K562 (cell line): ENCODE measurements at regions not wholly inside any gene's neighbourhood (a gene's known extent, or its start where the extent isn't known, plus 50 kb on each side); places are given as distances from the start of the nearest gene placed in this dataset.

ENCODE experiments used
- ATAC-seq: fragments of 200-7000 bp; cut with Tn5 transposase; 3 replicates; pipeline ENCODE4 v1.9.1; 2020; ENCODE audit warnings: moderate library complexity
- BruUV-seq: library from RNA; stranded (reverse); fragments of 400-500 nt; replicated peaks from 2 replicates; lab custom pipeline; 2021; lab: Mats Ljungman, UMichigan
- CTCF ChIA-PET: fragments of 300-600 bp; formaldehyde crosslinking; extraction: SDS; loops from one replicate; lab custom pipeline; 2021; ENCODE audit warnings: low intra/inter-chr PET ratio; lab: Yijun Ruan, JAX
- POLR2A ChIA-PET: fragments of 300-600, 350-650 bp; sonication (Branson Sonifier 250); formaldehyde crosslinking; extraction: SDS; loops from one replicate; lab custom pipeline; 2021; ENCODE audit warnings: antibody characterized with exemption, inconsistent platforms; lab: Yijun Ruan, JAX
- DNase-seq, 4 experiments: peaks; one replicate each; pipeline versions ENCODE4 v3.0.0 to v3.0.0-alpha.2; 2011 to 2018; ENCODE audit warnings: low spot score in 3 of 4, mixed read lengths in 3 of 4; ENCODE audit errors: extremely low read depth in 1 of 4
- FAIRE-seq: peaks from 2 replicates; lab custom pipeline; 2011; peaks lifted over from hg19 to GRCh38; lab: Jason Lieb, UNC
- H2AFZ ChIP-seq: 2 replicates; pipeline ENCODE4 v1.6.0; 2011; ENCODE audit warnings: low read depth, low read length, control low read depth, inconsistent platforms
- H3K27ac ChIP-seq: fragments of 200-600 bp; 3 replicates; pipeline ENCODE4 v1.8.0; 2011; ENCODE audit warnings: low read depth, mild to moderate bottlenecking, control low read depth, inconsistent platforms, low read length, moderate library complexity, mixed read lengths; ENCODE audit errors: extremely low read depth
- H3K27me3 ChIP-seq, 2 experiments: fragments of 300-600 bp in 1 of 2; 2 replicates in 1 of 2; 3 replicates in 1 of 2; pipeline versions ENCODE4 v1.6.0 to v1.8.0; 2011; ENCODE audit warnings: inconsistent platforms in 2 of 2, low read length in 2 of 2, mild to moderate bottlenecking in 1 of 2, mixed read lengths in 1 of 2, moderate library complexity in 1 of 2; ENCODE audit not compliant: control insufficient read depth in 2 of 2, insufficient read depth in 2 of 2
- H3K36me3 ChIP-seq: fragments of 300-600 bp; 3 replicates; pipeline ENCODE4 v1.8.0; 2011; ENCODE audit warnings: mild to moderate bottlenecking, low read length, inconsistent platforms; ENCODE audit not compliant: control insufficient read depth, insufficient read depth
- H3K4me1 ChIP-seq, 2 experiments: fragments of 200-600 bp in 1 of 2; replicated peaks in 1 of 2; 2 replicates in 1 of 2; 3 replicates in 1 of 2; pipeline versions ENCODE4 v1.5.1 to v1.8.0; 2011; ENCODE audit warnings: inconsistent platforms in 2 of 2, low read length in 2 of 2, mild to moderate bottlenecking in 1 of 2, mixed read lengths in 1 of 2, moderate library complexity in 1 of 2; ENCODE audit not compliant: control insufficient read depth in 2 of 2, insufficient read depth in 2 of 2
- H3K4me2 ChIP-seq: 2 replicates; pipeline ENCODE4 v1.6.1; 2011; ENCODE audit warnings: low read length, control low read depth, inconsistent platforms, mixed read lengths; ENCODE audit not compliant: insufficient read depth
- H3K4me3 ChIP-seq: fragments of 200-600 bp; sonication (generic), shearing (Covaris generic); 2 replicates; pipeline ENCODE4 v1.5.1; 2016; ENCODE audit warnings: control low read depth, inconsistent platforms
- H3K79me2 ChIP-seq: fragments of 200-600 bp; 3 replicates; pipeline ENCODE4 v1.8.0; 2011; ENCODE audit warnings: low read length, inconsistent platforms; ENCODE audit not compliant: control insufficient read depth, insufficient read depth
- H3K9ac ChIP-seq, 2 experiments: 2 replicates each; pipeline versions ENCODE4 v1.6.0 to v1.6.1; 2011; ENCODE audit warnings: low read depth in 2 of 2, low read length in 2 of 2, control low read depth in 1 of 2, inconsistent platforms in 1 of 2, mild to moderate bottlenecking in 1 of 2, mixed read lengths in 1 of 2; ENCODE audit not compliant: insufficient read depth in 1 of 2
- H3K9me1 ChIP-seq: one replicate; pipeline ENCODE4 v1.6.0; 2011; ENCODE audit warnings: inconsistent platforms, mild to moderate bottlenecking, low read length, moderate library complexity; ENCODE audit not compliant: control insufficient read depth, insufficient read depth
- H3K9me3 ChIP-seq: replicated peaks from 2 replicates; pipeline ENCODE4 v1.5.1; 2011; ENCODE audit warnings: low read depth, low read length, inconsistent platforms; ENCODE audit not compliant: control insufficient read depth, insufficient read depth
- H4K20me1 ChIP-seq: replicated peaks from 2 replicates; pipeline ENCODE4 v1.6.1; 2011; ENCODE audit warnings: low read length, inconsistent platforms, mixed read lengths; ENCODE audit not compliant: control insufficient read depth, insufficient read depth
- BCL6 ChIP-seq: fragments of 250-450 bp; sonication (Bioruptor Pico); IDR thresholded peaks from 2 replicates; pipeline ENCODE4 v1.4.0; 2020
- EWSR1 ChIP-seq: fragments of 450-650 bp; IDR thresholded peaks from 2 replicates; pipeline ENCODE4 v1.6.1; 2018; ENCODE audit warnings: borderline replicate concordance, mild to moderate bottlenecking, low read depth, moderate library complexity; ENCODE audit not compliant: partially characterized antibody
- EZH2 ChIP-seq: IDR thresholded peaks from 2 replicates; pipeline ENCODE4 v1.6.1; 2012; ENCODE audit warnings: low read depth, mild to moderate bottlenecking, inconsistent platforms, low read length, borderline replicate concordance
- HDAC6 ChIP-seq: IDR thresholded peaks from 2 replicates; pipeline ENCODE4 v1.6.1; 2012; ENCODE audit warnings: low read depth, mild to moderate bottlenecking, control low read depth, inconsistent platforms, low read length, moderate library complexity
- JUNB ChIP-seq: fragments of 450-650 bp; formaldehyde crosslinking; conservative IDR thresholded peaks from 2 replicates; pipeline ENCODE4 v1.4.0; 2020; ENCODE audit warnings: mild to moderate bottlenecking
- NR2C2 ChIP-seq, 2 experiments: fragments of 200-800 bp in 1 of 2; sonication (Bioruptor generic) in 1 of 2; sonication (generic) in 1 of 2; formaldehyde crosslinking in 1 of 2; IDR thresholded peaks; 2 replicates each; pipeline versions ENCODE4 v1.6.1 to v1.8.0; 2016 to 2022; ENCODE audit warnings: mild to moderate bottlenecking in 1 of 2, missing compliant biosample characterization in 1 of 2, missing genetic modification characterization in 1 of 2, missing genetic modification reagents in 1 of 2
- RFX1 ChIP-seq: fragments of 450-650 bp; IDR thresholded peaks from 2 replicates; pipeline ENCODE4 v1.6.1; 2016; ENCODE audit warnings: mild to moderate bottlenecking, moderate library complexity
- SAP30 ChIP-seq: fragments of 200-600 bp; sonication (generic); IDR thresholded peaks from 2 replicates; pipeline ENCODE4 v1.6.1; 2012; ENCODE audit warnings: borderline replicate concordance, low read depth, mild to moderate bottlenecking, moderate library complexity, low read length, control low read depth, inconsistent platforms; ENCODE audit not compliant: insufficient read depth, poor library complexity, severe bottlenecking
- STAG1 ChIP-seq: sonication (generic); formaldehyde crosslinking; IDR thresholded peaks from 2 replicates; pipeline ENCODE4 v1.5.0; 2020; ENCODE audit warnings: missing genetic modification reagents, borderline replicate concordance
- TAF15 ChIP-seq: fragments of 200-400 bp; formaldehyde crosslinking; IDR thresholded peaks from 2 replicates; pipeline ENCODE4 v1.6.1; 2017; ENCODE audit warnings: mild to moderate bottlenecking, low read depth, low read length, moderate library complexity
- ZFP1 ChIP-seq: fragments of 450-650 bp; formaldehyde crosslinking; IDR thresholded peaks from 2 replicates; pipeline ENCODE4 v1.4.0; 2020; ENCODE audit warnings: mild to moderate bottlenecking, mixed read lengths
- ZNF583 ChIP-seq: fragments of 250-450 bp; sonication (Bioruptor Pico); IDR thresholded peaks from 2 replicates; pipeline ENCODE4 v1.4.0; 2020
- WGBS: fragments of 100-300 bp; shearing (Covaris generic); methylation state at CpG from one replicate; pipeline ENCODE4 v1.1.6; 2016; ENCODE audit warnings: low coverage, mixed read lengths; ENCODE audit not compliant: insufficient coverage; ENCODE audit errors: missing lambda C conversion rate; 5-methylcytosine and 5-hydroxymethylcytosine counted together
- in situ Hi-C: fragments of 300-500 bp; cut with MboI; formaldehyde crosslinking; loops from 4 replicates; pipeline ENCODE4 v1.15.0; 2018; ENCODE audit warnings: inconsistent platforms, mixed read lengths
- intact Hi-C: fragments of 100-400 bp; cut with micrococcal nuclease; formaldehyde crosslinking; loops from 2 replicates; pipeline ENCODE4 v1.14.2; 2022
- TF ChIP-seq, protein P1 (sequence below), 2 experiments: fragments of 450-650 bp in 1 of 2; sonication (generic) in 1 of 2; formaldehyde crosslinking; conservative IDR thresholded peaks; 2 replicates each; pipeline versions ENCODE4 v1.4.0 to v1.8.1; 2020 to 2022; ENCODE audit warnings: mild to moderate bottlenecking in 1 of 2, missing genetic modification reagents in 1 of 2
- TF ChIP-seq, protein P2 (sequence below): fragments of 450-650 bp; formaldehyde crosslinking; conservative IDR thresholded peaks from 2 replicates; pipeline ENCODE4 v1.4.0; 2022; ENCODE audit warnings: mild to moderate bottlenecking, missing genetic modification characterization
- TF ChIP-seq, protein P3 (sequence below), 2 experiments: IDR thresholded peaks in 1 of 2; conservative IDR thresholded peaks in 1 of 2; 2 replicates each; pipeline ENCODE4 v1.6.1; 2016; ENCODE audit warnings: low read depth in 2 of 2, mild to moderate bottlenecking in 1 of 2, missing compliant biosample characterization in 1 of 2, missing genetic modification characterization in 1 of 2, moderate library complexity in 1 of 2

- Histone ChIP-seq H3K9me3 (no peaks in the 10 kb centered on the region), H3K4me1 (no peaks in the 10 kb centered on the region), H3K9ac (no peak overlapping the region), H2AFZ (no peak overlapping the region), H3K4me3 (no peak overlapping the region), H4K20me1 (no peaks in the 10 kb centered on the region), H3K27ac (no peak overlapping the region), H3K4me2 (no peak overlapping the region), H3K79me2 (no peaks in the 10 kb centered on the region), H3K36me3 (no peaks in the 10 kb centered on the region), H3K9me1 (no peaks in the 10 kb centered on the region), H3K27me3 (no peaks in the 10 kb centered on the region)
- ATAC-seq (no peak), FAIRE-seq (no peak), DNase-seq (no peak)
- 2% methylated on average over 5 of the region's 5 CpGs for WGBS
- in situ Hi-C loops: no loop called here
- ChIA-PET CTCF (no interaction called here), POLR2A (no interaction called here)
- TF ChIP-seq, protein P1, sequence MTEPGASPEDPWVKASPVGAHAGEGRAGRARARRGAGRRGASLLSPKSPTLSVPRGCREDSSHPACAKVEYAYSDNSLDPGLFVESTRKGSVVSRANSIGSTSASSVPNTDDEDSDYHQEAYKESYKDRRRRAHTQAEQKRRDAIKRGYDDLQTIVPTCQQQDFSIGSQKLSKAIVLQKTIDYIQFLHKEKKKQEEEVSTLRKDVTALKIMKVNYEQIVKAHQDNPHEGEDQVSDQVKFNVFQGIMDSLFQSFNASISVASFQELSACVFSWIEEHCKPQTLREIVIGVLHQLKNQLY (CRISPR knock-in tag; conservative IDR thresholded peaks at IDR 0.05): no peak
- TF ChIP-seq EWSR1 (no peak), TAF15 (no peak), BCL6 (CRISPR knock-in tag) (no peak), RFX1 (no peak), SAP30 (no peak), ZFP1 (no peak), JUNB (CRISPR knock-in tag) (no peak), ZNF583 (CRISPR knock-in tag) (no peak), NR2C2 (CRISPR knock-in tag; IDR thresholded peaks at IDR 0.05) (no peak), NR2C2 (tag; IDR thresholded peaks at IDR 0.05) (no peak), STAG1 (no peak), HDAC6 (no peak), EZH2 (no peak)
- TF ChIP-seq, protein P2, sequence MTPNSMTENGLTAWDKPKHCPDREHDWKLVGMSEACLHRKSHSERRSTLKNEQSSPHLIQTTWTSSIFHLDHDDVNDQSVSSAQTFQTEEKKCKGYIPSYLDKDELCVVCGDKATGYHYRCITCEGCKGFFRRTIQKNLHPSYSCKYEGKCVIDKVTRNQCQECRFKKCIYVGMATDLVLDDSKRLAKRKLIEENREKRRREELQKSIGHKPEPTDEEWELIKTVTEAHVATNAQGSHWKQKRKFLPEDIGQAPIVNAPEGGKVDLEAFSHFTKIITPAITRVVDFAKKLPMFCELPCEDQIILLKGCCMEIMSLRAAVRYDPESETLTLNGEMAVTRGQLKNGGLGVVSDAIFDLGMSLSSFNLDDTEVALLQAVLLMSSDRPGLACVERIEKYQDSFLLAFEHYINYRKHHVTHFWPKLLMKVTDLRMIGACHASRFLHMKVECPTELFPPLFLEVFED (CRISPR knock-in tag): no peak
- TF ChIP-seq, protein P3, sequence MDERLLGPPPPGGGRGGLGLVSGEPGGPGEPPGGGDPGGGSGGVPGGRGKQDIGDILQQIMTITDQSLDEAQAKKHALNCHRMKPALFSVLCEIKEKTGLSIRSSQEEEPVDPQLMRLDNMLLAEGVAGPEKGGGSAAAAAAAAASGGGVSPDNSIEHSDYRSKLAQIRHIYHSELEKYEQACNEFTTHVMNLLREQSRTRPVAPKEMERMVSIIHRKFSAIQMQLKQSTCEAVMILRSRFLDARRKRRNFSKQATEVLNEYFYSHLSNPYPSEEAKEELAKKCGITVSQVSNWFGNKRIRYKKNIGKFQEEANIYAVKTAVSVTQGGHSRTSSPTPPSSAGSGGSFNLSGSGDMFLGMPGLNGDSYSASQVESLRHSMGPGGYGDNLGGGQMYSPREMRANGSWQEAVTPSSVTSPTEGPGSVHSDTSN (CRISPR knock-in tag; IDR thresholded peaks at IDR 0.05; ENCODE audit: low read depth): no peak
- TF ChIP-seq, protein P3 (tag; conservative IDR thresholded peaks at IDR 0.05; ENCODE audit: low read depth): no peak
- intact Hi-C loops: no loop called here
- BruUV-seq: no TSS peak
Observed at GRCh38 chr12:58781609-58782008, 138.7 kb downstream of the LRIG3 start.
